ENCODE measurements at regions not wholly inside any gene's neighbourhood (a gene's known extent, or its start where the extent isn't known, plus 50 kb on each side); places are given as distances from the start of the nearest gene placed in this dataset.

- Histone ChIP-seq H3K4me3 (no peak overlapping the region), H3K36me3 (no peaks in the 10 kb centered on the region), H3K27ac (no peak overlapping the region), H3K27me3 (replicated peaks) (0 out of 2 replicates have a peak, but pooled peaks cover 4% of the 10 kb centered on the region), H3K9me3 (replicated peaks) (no peaks in the 10 kb centered on the region), H3K4me1 (replicated peaks) (no peaks in the 10 kb centered on the region)
- no peak for DNase-seq (ENCODE audit: low read depth in 1 of 2, low spot score in 2 of 2)
Measured at GRCh38 chr11:116527180-116527991, 245.4 kb downstream of the BUD13 start.

- no peak for DNase-seq (ENCODE audit: low read depth in 1 of 2, low spot score in 2 of 2)
- H3K4me3 ChIP-seq = no peak overlapping the region
- H3K36me3 ChIP-seq = no peaks in the 10 kb centered on the region
- H3K27ac ChIP-seq = no peak overlapping the region
- no peaks in the 10 kb centered on the region for H3K4me1 ChIP-seq (replicated peaks)
- H3K9me3 ChIP-seq (replicated peaks) = no peaks in the 10 kb centered on the region
- H3K27me3 ChIP-seq (replicated peaks) = 0 out of 2 replicates have a peak, but pooled peaks cover 4% of the 10 kb centered on the region
Measured at GRCh38 chr11:116525961-116526495, 246.8 kb downstream of the BUD13 start.

- H3K27ac ChIP-seq = no peak overlapping the region
- no peak overlapping the region for H3K4me3 ChIP-seq
- H3K36me3 ChIP-seq = no peaks in the 10 kb centered on the region
- H3K4me1 ChIP-seq (replicated peaks) = no peaks in the 10 kb centered on the region
- H3K27me3 ChIP-seq (replicated peaks) = no peaks in the 10 kb centered on the region
- H3K9me3 ChIP-seq (replicated peaks) = no peaks in the 10 kb centered on the region
- DNase-seq (ENCODE audit: low read depth in 1 of 2, low spot score in 2 of 2) = no peak
Measured at GRCh38 chr11:116519499-116519898, 253.3 kb downstream of the BUD13 start.

- Histone ChIP-seq H3K4me1 (replicated peaks) (no peaks in the 10 kb centered on the region), H3K36me3 (no peaks in the 10 kb centered on the region), H3K4me3 (no peak overlapping the region), H3K9me3 (replicated peaks) (no peaks in the 10 kb centered on the region), H3K27ac (no peak overlapping the region), H3K27me3 (replicated peaks) (no peaks in the 10 kb centered on the region)
- DNase-seq (ENCODE audit: low read depth in 1 of 2, low spot score in 2 of 2) = no peak
Measured at GRCh38 chr11:116518141-116518540, 254.6 kb downstream of the BUD13 start.

GRCh38 chr11:116517584-116517983, 255.2 kb downstream of the BUD13 start:
- DNase-seq (ENCODE audit: low read depth in 1 of 2, low spot score in 2 of 2) = no peak
- H3K9me3 ChIP-seq (replicated peaks) = no peaks in the 10 kb centered on the region

GRCh38 chr11:116517077-116517476, 255.7 kb downstream of the BUD13 start:
- DNase-seq (ENCODE audit: low read depth in 1 of 2, low spot score in 2 of 2) = no peak
- no peak overlapping the region for H3K27ac ChIP-seq
- H3K4me3 ChIP-seq = no peak overlapping the region
- H3K9me3 ChIP-seq (replicated peaks) = no peaks in the 10 kb centered on the region
- H3K27me3 ChIP-seq (replicated peaks) = no peaks in the 10 kb centered on the region
- H3K36me3 ChIP-seq = no peaks in the 10 kb centered on the region
- H3K4me1 ChIP-seq (replicated peaks) = no peaks in the 10 kb centered on the region

More at GRCh38 chr11:116517584-116517983, 255.2 kb downstream of the BUD13 start:
- Histone ChIP-seq H3K4me1 (replicated peaks) (no peaks in the 10 kb centered on the region), H3K27ac (no peak overlapping the region), H3K4me3 (no peak overlapping the region), H3K36me3 (no peaks in the 10 kb centered on the region), H3K27me3 (replicated peaks) (no peaks in the 10 kb centered on the region)

- no peak overlapping the region for H3K27ac ChIP-seq
- no peaks in the 10 kb centered on the region for H3K9me3 ChIP-seq (replicated peaks)
- H3K27me3 ChIP-seq (replicated peaks) = no peaks in the 10 kb centered on the region
- H3K4me3 ChIP-seq = no peak overlapping the region
- H3K4me1 ChIP-seq (replicated peaks) = no peaks in the 10 kb centered on the region
- no peaks in the 10 kb centered on the region for H3K36me3 ChIP-seq
- DNase-seq (ENCODE audit: low read depth in 1 of 2, low spot score in 2 of 2) = no peak
Measured at GRCh38 chr11:116515664-116516184, 257.1 kb downstream of the BUD13 start.

GRCh38 chr11:116513894-116514293, 258.9 kb downstream of the BUD13 start:
- no peaks in the 10 kb centered on the region for H3K27me3 ChIP-seq (replicated peaks)
- no peaks in the 10 kb centered on the region for H3K36me3 ChIP-seq
- DNase-seq (ENCODE audit: low read depth in 1 of 2, low spot score in 2 of 2) = no peak
- H3K27ac ChIP-seq = no peak overlapping the region
- no peaks in the 10 kb centered on the region for H3K9me3 ChIP-seq (replicated peaks)
- no peak overlapping the region for H3K4me3 ChIP-seq
- no peaks in the 10 kb centered on the region for H3K4me1 ChIP-seq (replicated peaks)

- no peak for DNase-seq (ENCODE audit: low read depth in 1 of 2, low spot score in 2 of 2)
- no peaks in the 10 kb centered on the region for H3K9me3 ChIP-seq (replicated peaks)
- H3K27ac ChIP-seq = no peak overlapping the region
- no peaks in the 10 kb centered on the region for H3K4me1 ChIP-seq (replicated peaks)
- H3K36me3 ChIP-seq = no peaks in the 10 kb centered on the region
- H3K4me3 ChIP-seq = no peak overlapping the region
- no peaks in the 10 kb centered on the region for H3K27me3 ChIP-seq (replicated peaks)
Measured at GRCh38 chr11:116513278-116513823, 259.4 kb downstream of the BUD13 start.

- no peak overlapping the region for H3K4me3 ChIP-seq
- no peaks in the 10 kb centered on the region for H3K9me3 ChIP-seq (replicated peaks)
- H3K27ac ChIP-seq = no peak overlapping the region
- no peaks in the 10 kb centered on the region for H3K36me3 ChIP-seq
- H3K27me3 ChIP-seq (replicated peaks) = no peaks in the 10 kb centered on the region
- DNase-seq (ENCODE audit: low read depth in 1 of 2, low spot score in 2 of 2) = no peak
- H3K4me1 ChIP-seq (replicated peaks) = no peaks in the 10 kb centered on the region
Measured at GRCh38 chr11:116512841-116513240, 259.9 kb downstream of the BUD13 start.

- no peak for DNase-seq (ENCODE audit: low read depth in 1 of 2, low spot score in 2 of 2)
- Histone ChIP-seq H3K9me3 (replicated peaks) (no peaks in the 10 kb centered on the region), H3K27me3 (replicated peaks) (no peaks in the 10 kb centered on the region), H3K4me3 (no peak overlapping the region), H3K27ac (no peak overlapping the region), H3K36me3 (no peaks in the 10 kb centered on the region), H3K4me1 (replicated peaks) (no peaks in the 10 kb centered on the region)
Measured at GRCh38 chr11:116511684-116512083, 261.1 kb downstream of the BUD13 start.

- no peak for DNase-seq (ENCODE audit: low read depth in 1 of 2, low spot score in 2 of 2)
- H3K4me1 ChIP-seq (replicated peaks) = no peaks in the 10 kb centered on the region
Measured at GRCh38 chr11:116510886-116511650, 261.7 kb downstream of the BUD13 start.

GRCh38 chr11:116510166-116510565, 262.6 kb downstream of the BUD13 start:
- H3K27ac ChIP-seq = no peak overlapping the region
- no peaks in the 10 kb centered on the region for H3K27me3 ChIP-seq (replicated peaks)
- no peak overlapping the region for H3K4me3 ChIP-seq
- no peaks in the 10 kb centered on the region for H3K9me3 ChIP-seq (replicated peaks)
- no peak for DNase-seq (ENCODE audit: low read depth in 1 of 2, low spot score in 2 of 2)
- H3K36me3 ChIP-seq = no peaks in the 10 kb centered on the region
- no peaks in the 10 kb centered on the region for H3K4me1 ChIP-seq (replicated peaks)

More at GRCh38 chr11:116510886-116511650, 261.7 kb downstream of the BUD13 start:
- Histone ChIP-seq H3K36me3 (no peaks in the 10 kb centered on the region), H3K27me3 (replicated peaks) (no peaks in the 10 kb centered on the region), H3K9me3 (replicated peaks) (no peaks in the 10 kb centered on the region), H3K4me3 (no peak overlapping the region), H3K27ac (no peak overlapping the region)

All from SJSA1 (cell line).